Large intestine (tissue), 3 donors: ENCODE measurements at regions not wholly inside any gene's neighbourhood (a gene's known extent, or its start where the extent isn't known, plus 50 kb on each side); places are given as distances from the start of the nearest gene placed in this dataset.

Source experiments
- DNase-seq, 2 donors: peaks; one replicate each; pipeline versions ENCODE4 v3.0.0 to v3.0.0-alpha.2; 2013
- H3K27ac ChIP-seq: one replicate; pipeline ENCODE4 v1.5.1; 2013; ENCODE audit warnings: low read length
- H3K27me3 ChIP-seq: 2 replicates; pipeline ENCODE4 v1.6.1; 2013; ENCODE audit warnings: low read length; ENCODE audit not compliant: control insufficient read depth, insufficient read depth
- H3K36me3 ChIP-seq: 2 replicates; pipeline ENCODE4 v1.6.1; 2013; ENCODE audit warnings: low read length; ENCODE audit not compliant: control insufficient read depth, insufficient read depth
- H3K4me1 ChIP-seq: one replicate; pipeline ENCODE4 v1.6.1; 2013; ENCODE audit warnings: low read length; ENCODE audit not compliant: control insufficient read depth, insufficient read depth
- H3K4me3 ChIP-seq: one replicate; pipeline ENCODE4 v1.5.1; 2013; ENCODE audit warnings: low read length
- H3K9me3 ChIP-seq: one replicate; pipeline ENCODE4 v1.6.1; 2013; ENCODE audit warnings: mild to moderate bottlenecking, low read depth, low read length, moderate library complexity; ENCODE audit not compliant: control insufficient read depth
- WGBS: methylation state at CpG from one replicate; pipeline ENCODE4 v1.1.5; 2013; ENCODE audit warnings: low lambda C conversion rate; ENCODE audit not compliant: insufficient coverage; 5-methylcytosine and 5-hydroxymethylcytosine counted together

- 43% methylated on average over 2 of the region's 5 CpGs for WGBS
Measured at GRCh38 chr2:2493496-2493895, 162.4 kb upstream of the MYT1L start.

DNA sequence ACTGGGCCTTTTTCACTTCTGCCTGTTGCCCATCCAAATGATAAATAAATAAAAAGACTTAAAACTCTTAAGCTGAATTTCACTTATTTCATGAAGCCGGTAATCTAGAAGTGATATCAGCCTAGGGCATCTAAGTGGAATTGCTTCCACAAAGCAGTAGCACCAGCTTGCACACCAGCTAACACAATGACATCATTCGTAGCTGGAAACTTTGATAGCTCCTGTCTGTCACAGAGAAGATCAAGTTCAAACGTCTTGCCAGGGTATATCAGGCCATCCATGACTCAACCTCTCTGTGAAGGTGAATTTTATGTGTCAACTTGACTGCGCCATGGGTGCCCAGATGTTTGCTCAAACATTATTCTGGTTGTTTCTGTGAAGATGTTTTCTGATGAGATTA lies 161.7 kb upstream of the MYT1L start:
- no peaks in the 10 kb centered on the region for H3K4me1 ChIP-seq
- 60% methylated on average over 1 of the region's 4 CpGs for WGBS
- DNase-seq: no peak
- H3K4me3 ChIP-seq: no peak overlapping the region
- no peaks in the 10 kb centered on the region for H3K36me3 ChIP-seq
- H3K27ac ChIP-seq: no peak overlapping the region
- H3K27me3 ChIP-seq: no peaks in the 10 kb centered on the region
- no peaks in the 10 kb centered on the region for H3K9me3 ChIP-seq

More at GRCh38 chr2:2493496-2493895, 162.4 kb upstream of the MYT1L start:
- no peak for DNase-seq
- H3K27me3 ChIP-seq: no peaks in the 10 kb centered on the region
- H3K4me3 ChIP-seq: no peak overlapping the region
- H3K36me3 ChIP-seq: no peaks in the 10 kb centered on the region
- no peaks in the 10 kb centered on the region for H3K9me3 ChIP-seq
- H3K27ac ChIP-seq: no peak overlapping the region
- no peaks in the 10 kb centered on the region for H3K4me1 ChIP-seq

GRCh38 chr2:2491964-2492363 lies 160.9 kb upstream of the MYT1L start:
- H3K27ac ChIP-seq: no peak overlapping the region
- H3K4me3 ChIP-seq: no peak overlapping the region
- H3K27me3 ChIP-seq: no peaks in the 10 kb centered on the region
- 83% methylated on average over 1 of the region's 2 CpGs for WGBS
- DNase-seq: no peak
- H3K36me3 ChIP-seq: no peaks in the 10 kb centered on the region
- H3K9me3 ChIP-seq: no peaks in the 10 kb centered on the region
- no peaks in the 10 kb centered on the region for H3K4me1 ChIP-seq

DNA sequence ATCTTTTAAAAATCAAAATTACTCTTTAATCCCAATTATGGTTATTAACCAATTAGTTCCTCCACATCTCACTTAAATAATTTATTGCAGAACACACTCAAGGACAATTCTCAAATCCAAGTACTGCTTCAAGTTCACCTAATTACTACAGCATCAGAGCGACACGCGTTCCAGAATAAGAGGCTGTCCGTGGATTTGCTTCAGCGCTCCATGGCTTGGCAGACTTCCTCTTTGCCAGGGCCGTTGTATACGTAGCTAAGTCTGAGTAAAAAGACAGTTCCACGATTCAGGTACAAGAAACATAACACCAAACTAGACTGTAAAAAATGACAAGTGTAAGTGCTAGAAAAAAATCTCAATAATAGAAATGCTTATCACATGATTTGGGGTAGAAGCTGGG lies 153.2 kb upstream of the MYT1L start:
- no peaks in the 10 kb centered on the region for H3K27me3 ChIP-seq
- no peaks in the 10 kb centered on the region for H3K4me1 ChIP-seq
- no CpG with 5 or more reads among the region's 8 CpGs for WGBS
- no peak for DNase-seq
- no peaks in the 10 kb centered on the region for H3K9me3 ChIP-seq
- no peak overlapping the region for H3K27ac ChIP-seq
- H3K4me3 ChIP-seq: no peak overlapping the region
- no peaks in the 10 kb centered on the region for H3K36me3 ChIP-seq

- H3K36me3 ChIP-seq: no peaks in the 10 kb centered on the region
- H3K4me3 ChIP-seq: no peak overlapping the region
- WGBS: 83% methylated on average over 1 of the region's 4 CpGs
Measured at GRCh38 chr2:2482851-2483250, 151.8 kb upstream of the MYT1L start.

GRCh38 chr2:2472881-2473280 lies 141.8 kb upstream of the MYT1L start:
- Histone ChIP-seq H3K9me3 (no peaks in the 10 kb centered on the region), H3K27ac (no peak overlapping the region), H3K27me3 (no peaks in the 10 kb centered on the region), H3K4me1 (no peaks in the 10 kb centered on the region), H3K36me3 (no peaks in the 10 kb centered on the region), H3K4me3 (no peak overlapping the region)
- WGBS: 100% methylated on average over 1 of the region's 12 CpGs
- DNase-seq: no peak

More at GRCh38 chr2:2482851-2483250, 151.8 kb upstream of the MYT1L start:
- no peaks in the 10 kb centered on the region for H3K9me3 ChIP-seq
- no peaks in the 10 kb centered on the region for H3K27me3 ChIP-seq
- no peak overlapping the region for H3K27ac ChIP-seq
- H3K4me1 ChIP-seq: no peaks in the 10 kb centered on the region
- no peak for DNase-seq

GRCh38 chr2:2472044-2472443 lies 141.0 kb upstream of the MYT1L start:
- WGBS: 94% methylated on average over 2 of the region's 11 CpGs
- H3K27me3 ChIP-seq: no peaks in the 10 kb centered on the region
- no peak overlapping the region for H3K27ac ChIP-seq
- no peaks in the 10 kb centered on the region for H3K4me1 ChIP-seq
- H3K9me3 ChIP-seq: no peaks in the 10 kb centered on the region
- H3K4me3 ChIP-seq: no peak overlapping the region
- no peak for DNase-seq
- H3K36me3 ChIP-seq: no peaks in the 10 kb centered on the region

DNA sequence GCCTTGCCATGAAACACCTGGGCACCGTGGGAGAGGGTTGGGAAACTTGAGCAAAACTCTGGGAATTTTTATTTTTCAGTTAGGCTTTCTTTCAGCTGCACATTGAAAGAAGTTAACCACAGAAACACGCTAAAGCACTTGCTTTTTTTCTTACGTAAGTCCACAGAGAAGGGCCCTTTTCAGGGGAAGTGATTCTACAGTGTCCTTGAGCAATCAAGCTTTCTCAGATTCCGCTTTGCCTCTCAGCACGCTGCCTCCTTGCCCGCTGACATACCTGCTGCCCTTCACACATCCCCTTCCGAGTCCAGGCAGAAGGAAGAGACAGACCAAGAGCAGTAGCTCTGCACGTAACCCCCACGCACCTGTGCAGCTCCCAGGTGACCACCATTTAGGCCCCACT lies 135.5 kb upstream of the MYT1L start:
- 100% methylated on average over 1 of the region's 9 CpGs for WGBS

DNA sequence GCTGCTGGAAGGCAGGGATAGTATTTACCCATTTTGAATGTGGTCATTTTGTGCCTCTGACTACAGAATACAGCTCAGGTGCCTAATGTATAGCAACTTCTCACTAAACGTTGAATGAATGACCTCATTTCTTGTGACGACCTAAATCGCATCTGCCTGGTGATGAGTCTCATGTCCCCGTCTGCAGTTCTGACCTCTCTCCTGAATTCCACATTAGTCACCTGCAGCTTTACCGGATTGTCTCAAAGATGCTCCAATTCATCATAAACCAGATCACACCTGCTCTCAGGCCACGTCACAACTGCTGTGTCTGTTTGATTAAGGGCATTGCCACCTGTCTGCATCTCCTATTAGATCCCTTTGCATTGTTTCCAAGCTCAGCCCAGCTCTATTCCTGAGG lies 133.6 kb upstream of the MYT1L start:
- Histone ChIP-seq H3K4me1 (no peaks in the 10 kb centered on the region), H3K36me3 (no peaks in the 10 kb centered on the region), H3K4me3 (no peak overlapping the region), H3K9me3 (no peaks in the 10 kb centered on the region), H3K27ac (no peak overlapping the region), H3K27me3 (no peaks in the 10 kb centered on the region)
- no peak for DNase-seq
- WGBS: no CpG with 5 or more reads among the region's 6 CpGs

More for the DNA sequence above, 135.5 kb upstream of the MYT1L start:
- Histone ChIP-seq H3K27ac (no peak overlapping the region), H3K36me3 (no peaks in the 10 kb centered on the region), H3K4me1 (no peaks in the 10 kb centered on the region), H3K4me3 (no peak overlapping the region), H3K9me3 (no peaks in the 10 kb centered on the region), H3K27me3 (no peaks in the 10 kb centered on the region)
- DNase-seq: no peak

- H3K4me1 ChIP-seq: no peaks in the 10 kb centered on the region
- no peak overlapping the region for H3K27ac ChIP-seq
- no peaks in the 10 kb centered on the region for H3K9me3 ChIP-seq
- H3K36me3 ChIP-seq: no peaks in the 10 kb centered on the region
- DNase-seq: peak; percentile 33 to 46
- no peak overlapping the region for H3K4me3 ChIP-seq
- H3K27me3 ChIP-seq: no peaks in the 10 kb centered on the region
- WGBS: no CpG with 5 or more reads among the region's 12 CpGs
Measured at GRCh38 chr2:2464094-2464493, 133.0 kb upstream of the MYT1L start.

GRCh38 chr2:2456721-2457120 lies 125.6 kb upstream of the MYT1L start:
- H3K9me3 ChIP-seq: no peaks in the 10 kb centered on the region
- WGBS: 100% methylated on average over 2 of the region's 7 CpGs
- H3K27me3 ChIP-seq: no peaks in the 10 kb centered on the region
- H3K27ac ChIP-seq: no peak overlapping the region
- DNase-seq: no peak
- no peak overlapping the region for H3K4me3 ChIP-seq
- no peaks in the 10 kb centered on the region for H3K4me1 ChIP-seq
- no peaks in the 10 kb centered on the region for H3K36me3 ChIP-seq
